ENCODE measurements at regions not wholly inside any gene's neighbourhood (a gene's known extent, or its start where the extent isn't known, plus 50 kb on each side); places are given as distances from the start of the nearest gene placed in this dataset.

DNA sequence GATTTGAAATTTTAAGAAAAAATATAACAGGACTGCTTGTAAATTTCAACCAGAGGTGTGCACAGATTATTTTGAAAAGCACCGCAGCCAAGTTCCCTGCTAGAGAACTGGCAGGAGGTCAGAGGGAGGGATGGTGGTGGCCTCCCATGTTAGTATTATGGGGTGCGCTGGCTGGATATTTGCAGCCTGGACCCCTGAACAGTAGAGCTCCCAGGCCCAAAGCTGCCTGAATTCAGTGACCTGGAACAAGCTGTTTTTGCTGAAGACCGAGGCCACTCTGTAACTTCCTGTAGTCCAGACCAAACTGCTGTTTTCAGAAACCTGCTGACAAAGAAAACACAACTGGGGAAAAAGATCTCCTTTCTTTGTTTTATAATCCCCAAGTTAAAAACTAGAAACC, 314.3 kb downstream of the TNS1 start:
- Histone ChIP-seq H3K36me3 (ENCODE audit: insufficient read depth, low read length) (no peaks in the 10 kb centered on the region), H3K27me3 (ENCODE audit: control insufficient read depth in 1 of 2, insufficient read depth in 2 of 2, low read length in 2 of 2) (no peaks in the 10 kb centered on the region), H3K27ac (ENCODE audit: low read depth, low read length) (no peak overlapping the region), H3K4me1 (ENCODE audit: insufficient read depth, low read length) (peaks cover 7% of the 10 kb centered on the region), H3K9ac (ENCODE audit: low read length) (no peak overlapping the region), H3K4me3 (ENCODE audit: low read depth in 1 of 2, low read length in 2 of 2) (no peak overlapping the region), H3K9me3 (ENCODE audit: low read length) (no peaks in the 10 kb centered on the region)

- H3K36me3 ChIP-seq (ENCODE audit: insufficient read depth, low read length), result no peaks in the 10 kb centered on the region
- H3K27ac ChIP-seq (ENCODE audit: low read depth, low read length), result no peak overlapping the region
- H3K4me1 ChIP-seq (ENCODE audit: insufficient read depth, low read length), result peaks cover 7% of the 10 kb centered on the region
- no peaks in the 10 kb centered on the region for H3K27me3 ChIP-seq (ENCODE audit: control insufficient read depth in 1 of 2, insufficient read depth in 2 of 2, low read length in 2 of 2)
- H3K4me3 ChIP-seq (ENCODE audit: low read depth in 1 of 2, low read length in 2 of 2), result no peak overlapping the region
- H3K9ac ChIP-seq (ENCODE audit: low read length), result no peak overlapping the region
- no peaks in the 10 kb centered on the region for H3K9me3 ChIP-seq (ENCODE audit: low read length)
These were observed 315.0 kb downstream of the TNS1 start for GRCh38 chr2:217687771-217688170.

GRCh38 chr2:217685255-217685605, 317.6 kb downstream of the TNS1 start:
- no peak overlapping the region for H3K4me3 ChIP-seq (ENCODE audit: low read depth in 1 of 2, low read length in 2 of 2)
- no peak overlapping the region for H3K9ac ChIP-seq (ENCODE audit: low read length)
- H3K27ac ChIP-seq (ENCODE audit: low read depth, low read length), result no peak overlapping the region
- no peaks in the 10 kb centered on the region for H3K4me1 ChIP-seq (ENCODE audit: insufficient read depth, low read length)
- H3K36me3 ChIP-seq (ENCODE audit: insufficient read depth, low read length), result no peaks in the 10 kb centered on the region
- no peaks in the 10 kb centered on the region for H3K9me3 ChIP-seq (ENCODE audit: low read length)
- no peaks in the 10 kb centered on the region for H3K27me3 ChIP-seq (ENCODE audit: control insufficient read depth in 1 of 2, insufficient read depth in 2 of 2, low read length in 2 of 2)

DNA sequence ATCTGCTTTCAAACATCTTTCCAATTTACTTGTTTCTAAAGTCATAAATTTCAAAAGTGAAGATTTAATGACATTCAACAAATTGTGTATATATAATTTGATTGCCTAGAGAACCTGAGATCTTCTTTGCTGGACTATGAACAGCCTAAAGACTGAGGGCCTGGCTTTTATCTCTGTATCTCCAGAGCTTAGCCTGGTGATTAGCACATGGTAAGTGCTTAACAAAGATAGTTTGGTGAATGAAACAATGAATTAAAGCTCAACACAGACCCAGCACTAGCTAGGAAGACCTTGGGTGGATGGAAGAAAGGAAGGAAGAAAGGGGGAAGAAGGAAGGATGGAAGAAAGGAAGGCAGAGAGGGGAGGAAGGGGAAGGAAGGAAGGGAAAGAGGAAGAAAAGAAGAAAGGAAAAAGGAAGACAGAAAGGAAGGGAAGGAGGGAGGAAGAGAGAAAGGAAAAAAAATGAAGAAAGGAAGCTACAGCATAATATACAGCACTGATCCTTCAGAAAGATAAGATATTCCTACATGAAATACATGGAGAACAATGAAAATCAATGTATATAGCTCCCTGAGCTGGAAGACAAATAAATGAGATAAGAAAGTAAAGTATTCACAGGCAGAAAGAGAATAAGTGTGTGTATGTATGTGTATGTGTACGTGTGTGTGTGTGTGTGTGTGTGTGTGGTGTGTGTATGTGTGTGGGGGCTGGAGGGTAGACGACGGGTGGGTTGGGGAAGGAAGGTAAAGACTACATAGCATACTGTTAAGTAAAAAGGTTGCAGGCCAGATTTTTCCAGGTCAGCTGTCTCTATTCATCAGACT, 318.2 kb downstream of the TNS1 start:
- H3K27me3 ChIP-seq (ENCODE audit: control insufficient read depth in 1 of 2, insufficient read depth in 2 of 2, low read length in 2 of 2), result no peaks in the 10 kb centered on the region
- H3K27ac ChIP-seq (ENCODE audit: low read depth, low read length), result no peak overlapping the region
- no peaks in the 10 kb centered on the region for H3K4me1 ChIP-seq (ENCODE audit: insufficient read depth, low read length)
- no peaks in the 10 kb centered on the region for H3K9me3 ChIP-seq (ENCODE audit: low read length)
- no peaks in the 10 kb centered on the region for H3K36me3 ChIP-seq (ENCODE audit: insufficient read depth, low read length)
- no peak overlapping the region for H3K9ac ChIP-seq (ENCODE audit: low read length)
- H3K4me3 ChIP-seq (ENCODE audit: low read depth in 1 of 2, low read length in 2 of 2), result no peak overlapping the region

- no peaks in the 10 kb centered on the region for H3K9me3 ChIP-seq (ENCODE audit: low read length)
- H3K27ac ChIP-seq (ENCODE audit: low read depth, low read length), result no peak overlapping the region
- no peak overlapping the region for H3K4me3 ChIP-seq (ENCODE audit: low read depth in 1 of 2, low read length in 2 of 2)
- no peaks in the 10 kb centered on the region for H3K27me3 ChIP-seq (ENCODE audit: control insufficient read depth in 1 of 2, insufficient read depth in 2 of 2, low read length in 2 of 2)
- H3K36me3 ChIP-seq (ENCODE audit: insufficient read depth, low read length), result no peaks in the 10 kb centered on the region
- H3K4me1 ChIP-seq (ENCODE audit: insufficient read depth, low read length), result no peaks in the 10 kb centered on the region
- H3K9ac ChIP-seq (ENCODE audit: low read length), result no peak overlapping the region
These were observed 319.5 kb downstream of the TNS1 start for GRCh38 chr2:217683106-217683870.

DNA sequence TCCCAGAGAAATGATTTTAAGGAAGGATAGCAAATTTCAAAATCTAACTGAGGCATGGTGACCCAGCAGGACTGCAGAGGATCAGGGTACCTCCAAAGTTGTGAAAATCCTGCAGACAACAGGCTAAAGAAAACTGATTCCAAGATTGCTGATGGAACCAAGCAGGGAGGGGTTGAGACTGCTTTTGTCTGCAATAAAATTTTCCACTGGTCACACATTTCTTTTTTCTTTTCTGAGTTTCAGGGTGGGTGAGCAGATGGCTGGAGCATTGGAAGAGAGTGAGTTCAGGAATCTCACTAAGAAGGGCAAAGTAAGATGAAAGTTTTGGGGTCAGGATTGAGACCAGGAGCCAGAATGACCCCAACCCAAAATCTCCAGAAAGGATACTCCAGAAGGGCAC, 321.0 kb downstream of the TNS1 start:
- no peaks in the 10 kb centered on the region for H3K36me3 ChIP-seq (ENCODE audit: insufficient read depth, low read length)
- no peaks in the 10 kb centered on the region for H3K27me3 ChIP-seq (ENCODE audit: control insufficient read depth in 1 of 2, insufficient read depth in 2 of 2, low read length in 2 of 2)
- H3K9me3 ChIP-seq (ENCODE audit: low read length), result no peaks in the 10 kb centered on the region
- H3K27ac ChIP-seq (ENCODE audit: low read depth, low read length), result no peak overlapping the region
- no peaks in the 10 kb centered on the region for H3K4me1 ChIP-seq (ENCODE audit: insufficient read depth, low read length)
- no peak overlapping the region for H3K9ac ChIP-seq (ENCODE audit: low read length)
- no peak overlapping the region for H3K4me3 ChIP-seq (ENCODE audit: low read depth in 1 of 2, low read length in 2 of 2)

DNA sequence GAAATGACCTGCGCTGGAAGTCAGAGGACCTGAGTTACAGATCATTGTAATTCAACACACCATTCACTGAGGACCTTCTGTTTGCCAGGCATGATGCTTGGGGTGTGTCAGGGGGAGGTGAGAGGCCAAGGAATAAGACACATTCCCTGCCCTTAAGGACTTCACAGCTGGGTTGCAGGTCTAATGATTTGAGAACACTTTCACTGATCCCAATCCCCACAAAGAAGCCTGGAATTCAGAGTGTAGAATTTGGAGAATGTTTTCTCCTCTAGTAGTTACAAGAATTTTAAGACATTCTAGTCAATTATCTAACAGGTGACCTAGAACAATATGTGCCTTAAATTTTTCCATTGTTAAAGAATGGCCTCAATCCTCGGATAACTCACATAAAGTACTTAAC, 322.4 kb downstream of the TNS1 start:
- Histone ChIP-seq H3K27me3 (ENCODE audit: control insufficient read depth in 1 of 2, insufficient read depth in 2 of 2, low read length in 2 of 2) (no peaks in the 10 kb centered on the region), H3K4me1 (ENCODE audit: insufficient read depth, low read length) (no peaks in the 10 kb centered on the region), H3K27ac (ENCODE audit: low read depth, low read length) (no peak overlapping the region), H3K9me3 (ENCODE audit: low read length) (no peaks in the 10 kb centered on the region), H3K4me3 (ENCODE audit: low read depth in 1 of 2, low read length in 2 of 2) (no peak overlapping the region), H3K9ac (ENCODE audit: low read length) (no peak overlapping the region), H3K36me3 (ENCODE audit: insufficient read depth, low read length) (no peaks in the 10 kb centered on the region)

- Histone ChIP-seq H3K27me3 (ENCODE audit: control insufficient read depth in 1 of 2, insufficient read depth in 2 of 2, low read length in 2 of 2) (no peaks in the 10 kb centered on the region), H3K4me1 (ENCODE audit: insufficient read depth, low read length) (peaks cover 5% of the 10 kb centered on the region), H3K9me3 (ENCODE audit: low read length) (no peaks in the 10 kb centered on the region), H3K27ac (ENCODE audit: low read depth, low read length) (no peak overlapping the region), H3K9ac (ENCODE audit: low read length) (no peak overlapping the region), H3K4me3 (ENCODE audit: low read depth in 1 of 2, low read length in 2 of 2) (no peak overlapping the region), H3K36me3 (ENCODE audit: insufficient read depth, low read length) (no peaks in the 10 kb centered on the region)
These were observed 329.2 kb downstream of the TNS1 start for GRCh38 chr2:217673627-217674026.

GRCh38 chr2:217672472-217672871, 330.3 kb downstream of the TNS1 start:
- peaks cover 13% of the 10 kb centered on the region for H3K4me1 ChIP-seq (ENCODE audit: insufficient read depth, low read length)
- H3K4me3 ChIP-seq (ENCODE audit: low read depth in 1 of 2, low read length in 2 of 2), result no peak overlapping the region
- H3K27me3 ChIP-seq (ENCODE audit: control insufficient read depth in 1 of 2, insufficient read depth in 2 of 2, low read length in 2 of 2), result no peaks in the 10 kb centered on the region
- H3K9me3 ChIP-seq (ENCODE audit: low read length), result no peaks in the 10 kb centered on the region
- H3K36me3 ChIP-seq (ENCODE audit: insufficient read depth, low read length), result no peaks in the 10 kb centered on the region
- no peak overlapping the region for H3K9ac ChIP-seq (ENCODE audit: low read length)
- H3K27ac ChIP-seq (ENCODE audit: low read depth, low read length), result no peak overlapping the region

- no peak overlapping the region for H3K4me3 ChIP-seq (ENCODE audit: low read depth in 1 of 2, low read length in 2 of 2)
- no peaks in the 10 kb centered on the region for H3K36me3 ChIP-seq (ENCODE audit: insufficient read depth, low read length)
- H3K4me1 ChIP-seq (ENCODE audit: insufficient read depth, low read length), result peaks cover 19% of the 10 kb centered on the region
- H3K9me3 ChIP-seq (ENCODE audit: low read length), result no peaks in the 10 kb centered on the region
- H3K9ac ChIP-seq (ENCODE audit: low read length), result no peak overlapping the region
- no peaks in the 10 kb centered on the region for H3K27me3 ChIP-seq (ENCODE audit: control insufficient read depth in 1 of 2, insufficient read depth in 2 of 2, low read length in 2 of 2)
- H3K27ac ChIP-seq (ENCODE audit: low read depth, low read length), result no peak overlapping the region
These were observed 330.9 kb downstream of the TNS1 start for GRCh38 chr2:217671871-217672270.

DNA sequence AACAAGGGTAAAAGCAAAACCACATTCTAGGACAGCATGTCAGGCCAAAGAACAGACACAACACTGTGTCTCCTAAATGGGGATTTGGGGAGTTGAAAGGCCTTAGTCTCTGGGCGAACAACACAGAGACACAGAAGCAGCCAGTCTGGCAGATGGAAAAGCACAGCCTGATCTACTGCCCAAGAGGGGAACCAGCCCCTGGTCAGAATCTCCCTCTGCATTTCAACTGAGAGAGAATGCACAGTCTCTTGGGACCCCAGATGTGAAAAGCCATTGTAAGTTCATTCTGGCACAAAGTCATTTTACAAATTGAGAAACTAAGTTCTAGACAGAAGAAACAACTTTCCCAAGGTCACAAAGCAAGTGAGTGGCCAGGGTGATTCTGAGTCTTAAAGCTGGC, 331.7 kb downstream of the TNS1 start:
- peaks cover 24% of the 10 kb centered on the region for H3K4me1 ChIP-seq (ENCODE audit: insufficient read depth, low read length)
- no peaks in the 10 kb centered on the region for H3K27me3 ChIP-seq (ENCODE audit: control insufficient read depth in 1 of 2, insufficient read depth in 2 of 2, low read length in 2 of 2)
- no peaks in the 10 kb centered on the region for H3K9me3 ChIP-seq (ENCODE audit: low read length)
- H3K4me3 ChIP-seq (ENCODE audit: low read depth in 1 of 2, low read length in 2 of 2), result no peak overlapping the region
- H3K27ac ChIP-seq (ENCODE audit: low read depth, low read length), result no peak overlapping the region
- no peaks in the 10 kb centered on the region for H3K36me3 ChIP-seq (ENCODE audit: insufficient read depth, low read length)
- no peak overlapping the region for H3K9ac ChIP-seq (ENCODE audit: low read length)

DNA sequence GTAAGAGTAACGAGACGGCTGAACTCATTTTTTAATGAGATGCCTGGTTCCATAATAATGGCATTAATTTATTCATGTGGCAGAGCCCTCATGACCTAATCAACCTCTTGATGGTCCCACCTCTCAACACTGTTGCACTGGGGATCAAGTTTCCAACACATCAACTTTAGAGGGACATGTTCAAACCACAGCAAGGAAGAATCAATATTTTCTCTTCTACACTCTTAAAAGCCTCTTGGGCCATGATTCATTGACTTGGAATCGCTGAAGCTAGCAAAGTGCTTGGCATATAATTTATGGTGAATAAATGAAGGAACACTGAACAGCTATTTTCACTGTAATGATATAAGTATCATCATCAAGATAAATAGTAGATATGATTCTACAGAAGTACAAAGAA, 333.0 kb downstream of the TNS1 start:
- H3K4me3 ChIP-seq (ENCODE audit: low read depth in 1 of 2, low read length in 2 of 2), result no peak overlapping the region
- H3K27ac ChIP-seq (ENCODE audit: low read depth, low read length), result no peak overlapping the region
- no peaks in the 10 kb centered on the region for H3K36me3 ChIP-seq (ENCODE audit: insufficient read depth, low read length)
- H3K9ac ChIP-seq (ENCODE audit: low read length), result no peak overlapping the region
- no peaks in the 10 kb centered on the region for H3K27me3 ChIP-seq (ENCODE audit: control insufficient read depth in 1 of 2, insufficient read depth in 2 of 2, low read length in 2 of 2)
- H3K4me1 ChIP-seq (ENCODE audit: insufficient read depth, low read length), result peaks cover 24% of the 10 kb centered on the region
- no peaks in the 10 kb centered on the region for H3K9me3 ChIP-seq (ENCODE audit: low read length)

All from muscle layer of colon (tissue), 2 donors.